ENCODE measurements at regions not wholly inside any gene's neighbourhood (a gene's known extent, or its start where the extent isn't known, plus 50 kb on each side); places are given as distances from the start of the nearest gene placed in this dataset.

DNA sequence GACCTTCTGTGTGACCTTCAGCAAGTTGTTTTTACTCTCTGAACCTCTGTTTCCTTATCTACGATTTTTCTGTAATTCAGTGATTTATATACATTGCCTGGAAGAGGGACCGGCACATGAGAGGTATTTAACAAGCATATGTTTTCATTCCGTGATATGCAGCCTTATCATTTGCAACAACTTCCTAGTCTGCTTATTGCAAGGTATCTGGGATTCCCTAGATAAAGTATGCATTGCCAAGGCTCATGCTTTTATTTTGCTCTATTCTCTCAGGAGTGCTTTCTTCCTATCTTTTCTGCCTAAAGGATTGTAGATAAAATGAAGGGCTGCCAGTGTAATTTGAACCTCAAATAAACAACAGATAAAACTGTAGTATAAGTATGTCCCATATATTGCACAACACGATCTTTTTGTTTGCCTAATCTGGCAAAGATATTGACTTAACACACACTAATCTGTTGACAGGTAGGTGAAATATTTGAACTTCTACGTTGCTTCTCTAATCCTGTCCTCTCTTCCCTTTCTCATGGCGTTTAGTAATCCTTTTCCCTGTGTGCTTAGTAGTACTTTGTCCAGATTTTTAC is 377.2 kb upstream of the TNC start (continued):
- TF ChIP-seq, protein P1, sequence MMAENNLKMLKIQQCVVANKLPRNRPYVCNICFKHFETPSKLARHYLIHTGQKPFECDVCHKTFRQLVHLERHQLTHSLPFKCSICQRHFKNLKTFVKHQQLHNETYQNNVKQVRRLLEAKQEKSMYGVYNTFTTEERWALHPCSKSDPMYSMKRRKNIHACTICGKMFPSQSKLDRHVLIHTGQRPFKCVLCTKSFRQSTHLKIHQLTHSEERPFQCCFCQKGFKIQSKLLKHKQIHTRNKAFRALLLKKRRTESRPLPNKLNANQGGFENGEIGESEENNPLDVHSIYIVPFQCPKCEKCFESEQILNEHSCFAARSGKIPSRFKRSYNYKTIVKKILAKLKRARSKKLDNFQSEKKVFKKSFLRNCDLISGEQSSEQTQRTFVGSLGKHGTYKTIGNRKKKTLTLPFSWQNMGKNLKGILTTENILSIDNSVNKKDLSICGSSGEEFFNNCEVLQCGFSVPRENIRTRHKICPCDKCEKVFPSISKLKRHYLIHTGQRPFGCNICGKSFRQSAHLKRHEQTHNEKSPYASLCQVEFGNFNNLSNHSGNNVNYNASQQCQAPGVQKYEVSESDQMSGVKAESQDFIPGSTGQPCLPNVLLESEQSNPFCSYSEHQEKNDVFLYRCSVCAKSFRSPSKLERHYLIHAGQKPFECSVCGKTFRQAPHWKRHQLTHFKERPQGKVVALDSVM (CRISPR knock-in tag; IDR thresholded peaks at IDR 0.05), result no peak
- TF ChIP-seq HNRNPH1 (optimal IDR thresholded peaks at IDR 0.05; ENCODE audit: low read depth, low read length), result no peak
- TF ChIP-seq, protein P2, sequence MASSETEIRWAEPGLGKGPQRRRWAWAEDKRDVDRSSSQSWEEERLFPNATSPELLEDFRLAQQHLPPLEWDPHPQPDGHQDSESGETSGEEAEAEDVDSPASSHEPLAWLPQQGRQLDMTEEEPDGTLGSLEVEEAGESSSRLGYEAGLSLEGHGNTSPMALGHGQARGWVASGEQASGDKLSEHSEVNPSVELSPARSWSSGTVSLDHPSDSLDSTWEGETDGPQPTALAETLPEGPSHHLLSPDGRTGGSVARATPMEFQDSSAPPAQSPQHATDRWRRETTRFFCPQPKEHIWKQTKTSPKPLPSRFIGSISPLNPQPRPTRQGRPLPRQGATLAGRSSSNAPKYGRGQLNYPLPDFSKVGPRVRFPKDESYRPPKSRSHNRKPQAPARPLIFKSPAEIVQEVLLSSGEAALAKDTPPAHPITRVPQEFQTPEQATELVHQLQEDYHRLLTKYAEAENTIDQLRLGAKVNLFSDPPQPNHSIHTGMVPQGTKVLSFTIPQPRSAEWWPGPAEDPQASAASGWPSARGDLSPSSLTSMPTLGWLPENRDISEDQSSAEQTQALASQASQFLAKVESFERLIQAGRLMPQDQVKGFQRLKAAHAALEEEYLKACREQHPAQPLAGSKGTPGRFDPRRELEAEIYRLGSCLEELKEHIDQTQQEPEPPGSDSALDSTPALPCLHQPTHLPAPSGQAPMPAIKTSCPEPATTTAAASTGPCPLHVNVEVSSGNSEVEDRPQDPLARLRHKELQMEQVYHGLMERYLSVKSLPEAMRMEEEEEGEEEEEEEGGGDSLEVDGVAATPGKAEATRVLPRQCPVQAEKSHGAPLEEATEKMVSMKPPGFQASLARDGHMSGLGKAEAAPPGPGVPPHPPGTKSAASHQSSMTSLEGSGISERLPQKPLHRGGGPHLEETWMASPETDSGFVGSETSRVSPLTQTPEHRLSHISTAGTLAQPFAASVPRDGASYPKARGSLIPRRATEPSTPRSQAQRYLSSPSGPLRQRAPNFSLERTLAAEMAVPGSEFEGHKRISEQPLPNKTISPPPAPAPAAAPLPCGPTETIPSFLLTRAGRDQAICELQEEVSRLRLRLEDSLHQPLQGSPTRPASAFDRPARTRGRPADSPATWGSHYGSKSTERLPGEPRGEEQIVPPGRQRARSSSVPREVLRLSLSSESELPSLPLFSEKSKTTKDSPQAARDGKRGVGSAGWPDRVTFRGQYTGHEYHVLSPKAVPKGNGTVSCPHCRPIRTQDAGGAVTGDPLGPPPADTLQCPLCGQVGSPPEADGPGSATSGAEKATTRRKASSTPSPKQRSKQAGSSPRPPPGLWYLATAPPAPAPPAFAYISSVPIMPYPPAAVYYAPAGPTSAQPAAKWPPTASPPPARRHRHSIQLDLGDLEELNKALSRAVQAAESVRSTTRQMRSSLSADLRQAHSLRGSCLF (CRISPR knock-in tag; IDR thresholded peaks at IDR 0.05; ENCODE audit: borderline replicate concordance), result no peak
- TF ChIP-seq SSRP1 (CRISPR knock-in tag; IDR thresholded peaks at IDR 0.05), result no peak
- TF ChIP-seq, protein P3, sequence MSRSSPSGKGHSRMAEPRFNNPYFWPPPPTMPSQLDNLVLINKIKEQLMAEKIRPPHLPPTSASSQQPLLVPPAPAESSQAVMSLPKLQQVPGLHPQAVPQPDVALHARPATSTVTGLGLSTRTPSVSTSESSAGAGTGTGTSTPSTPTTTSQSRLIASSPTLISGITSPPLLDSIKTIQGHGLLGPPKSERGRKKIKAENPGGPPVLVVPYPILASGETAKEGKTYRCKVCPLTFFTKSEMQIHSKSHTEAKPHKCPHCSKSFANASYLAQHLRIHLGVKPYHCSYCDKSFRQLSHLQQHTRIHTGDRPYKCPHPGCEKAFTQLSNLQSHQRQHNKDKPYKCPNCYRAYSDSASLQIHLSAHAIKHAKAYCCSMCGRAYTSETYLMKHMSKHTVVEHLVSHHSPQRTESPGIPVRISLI (CRISPR knock-in tag; IDR thresholded peaks at IDR 0.05; ENCODE audit: borderline replicate concordance), result no peak; the same call in 1 of the 2 replicates
- no peak for TF ChIP-seq ZNF33B (CRISPR knock-in tag; IDR thresholded peaks at IDR 0.05)
- TF ChIP-seq NFRKB (IDR thresholded peaks at IDR 0.05), result no peak
- TF ChIP-seq ZNF761 (CRISPR knock-in tag; conservative IDR thresholded peaks at IDR 0.05), result 0 out of 2 replicates have a peak, but pooled peaks have one; percentile 44
- no peak for TF ChIP-seq ATAD3A (CRISPR knock-in tag; IDR thresholded peaks at IDR 0.05)
- peak; percentile 89 for TF ChIP-seq RXRB (CRISPR knock-in tag; IDR thresholded peaks at IDR 0.05; ENCODE audit: borderline replicate concordance)
- TF ChIP-seq TBX3 (IDR thresholded peaks at IDR 0.05; ENCODE audit: borderline replicate concordance), result peak; percentile 94
- no peak for TF ChIP-seq ZNF251 (CRISPR knock-in tag; IDR thresholded peaks at IDR 0.05)
- TF ChIP-seq MTF1 (CRISPR knock-in tag; IDR thresholded peaks at IDR 0.05), result no peak
- TF ChIP-seq, protein P4, sequence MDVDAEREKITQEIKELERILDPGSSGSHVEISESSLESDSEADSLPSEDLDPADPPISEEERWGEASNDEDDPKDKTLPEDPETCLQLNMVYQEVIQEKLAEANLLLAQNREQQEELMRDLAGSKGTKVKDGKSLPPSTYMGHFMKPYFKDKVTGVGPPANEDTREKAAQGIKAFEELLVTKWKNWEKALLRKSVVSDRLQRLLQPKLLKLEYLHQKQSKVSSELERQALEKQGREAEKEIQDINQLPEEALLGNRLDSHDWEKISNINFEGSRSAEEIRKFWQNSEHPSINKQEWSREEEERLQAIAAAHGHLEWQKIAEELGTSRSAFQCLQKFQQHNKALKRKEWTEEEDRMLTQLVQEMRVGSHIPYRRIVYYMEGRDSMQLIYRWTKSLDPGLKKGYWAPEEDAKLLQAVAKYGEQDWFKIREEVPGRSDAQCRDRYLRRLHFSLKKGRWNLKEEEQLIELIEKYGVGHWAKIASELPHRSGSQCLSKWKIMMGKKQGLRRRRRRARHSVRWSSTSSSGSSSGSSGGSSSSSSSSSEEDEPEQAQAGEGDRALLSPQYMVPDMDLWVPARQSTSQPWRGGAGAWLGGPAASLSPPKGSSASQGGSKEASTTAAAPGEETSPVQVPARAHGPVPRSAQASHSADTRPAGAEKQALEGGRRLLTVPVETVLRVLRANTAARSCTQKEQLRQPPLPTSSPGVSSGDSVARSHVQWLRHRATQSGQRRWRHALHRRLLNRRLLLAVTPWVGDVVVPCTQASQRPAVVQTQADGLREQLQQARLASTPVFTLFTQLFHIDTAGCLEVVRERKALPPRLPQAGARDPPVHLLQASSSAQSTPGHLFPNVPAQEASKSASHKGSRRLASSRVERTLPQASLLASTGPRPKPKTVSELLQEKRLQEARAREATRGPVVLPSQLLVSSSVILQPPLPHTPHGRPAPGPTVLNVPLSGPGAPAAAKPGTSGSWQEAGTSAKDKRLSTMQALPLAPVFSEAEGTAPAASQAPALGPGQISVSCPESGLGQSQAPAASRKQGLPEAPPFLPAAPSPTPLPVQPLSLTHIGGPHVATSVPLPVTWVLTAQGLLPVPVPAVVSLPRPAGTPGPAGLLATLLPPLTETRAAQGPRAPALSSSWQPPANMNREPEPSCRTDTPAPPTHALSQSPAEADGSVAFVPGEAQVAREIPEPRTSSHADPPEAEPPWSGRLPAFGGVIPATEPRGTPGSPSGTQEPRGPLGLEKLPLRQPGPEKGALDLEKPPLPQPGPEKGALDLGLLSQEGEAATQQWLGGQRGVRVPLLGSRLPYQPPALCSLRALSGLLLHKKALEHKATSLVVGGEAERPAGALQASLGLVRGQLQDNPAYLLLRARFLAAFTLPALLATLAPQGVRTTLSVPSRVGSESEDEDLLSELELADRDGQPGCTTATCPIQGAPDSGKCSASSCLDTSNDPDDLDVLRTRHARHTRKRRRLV (CRISPR knock-in tag; IDR thresholded peaks at IDR 0.05), result no peak
- TF ChIP-seq, protein P5, sequence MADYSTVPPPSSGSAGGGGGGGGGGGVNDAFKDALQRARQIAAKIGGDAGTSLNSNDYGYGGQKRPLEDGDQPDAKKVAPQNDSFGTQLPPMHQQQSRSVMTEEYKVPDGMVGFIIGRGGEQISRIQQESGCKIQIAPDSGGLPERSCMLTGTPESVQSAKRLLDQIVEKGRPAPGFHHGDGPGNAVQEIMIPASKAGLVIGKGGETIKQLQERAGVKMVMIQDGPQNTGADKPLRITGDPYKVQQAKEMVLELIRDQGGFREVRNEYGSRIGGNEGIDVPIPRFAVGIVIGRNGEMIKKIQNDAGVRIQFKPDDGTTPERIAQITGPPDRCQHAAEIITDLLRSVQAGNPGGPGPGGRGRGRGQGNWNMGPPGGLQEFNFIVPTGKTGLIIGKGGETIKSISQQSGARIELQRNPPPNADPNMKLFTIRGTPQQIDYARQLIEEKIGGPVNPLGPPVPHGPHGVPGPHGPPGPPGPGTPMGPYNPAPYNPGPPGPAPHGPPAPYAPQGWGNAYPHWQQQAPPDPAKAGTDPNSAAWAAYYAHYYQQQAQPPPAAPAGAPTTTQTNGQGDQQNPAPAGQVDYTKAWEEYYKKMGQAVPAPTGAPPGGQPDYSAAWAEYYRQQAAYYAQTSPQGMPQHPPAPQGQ (CRISPR knock-in tag; IDR thresholded peaks at IDR 0.05; ENCODE audit: borderline replicate concordance), result no peak
